Large intestine (tissue), 3 donors: ENCODE measurements at regions not wholly inside any gene's neighbourhood (a gene's known extent, or its start where the extent isn't known, plus 50 kb on each side); places are given as distances from the start of the nearest gene placed in this dataset.

Experiments used
- DNase-seq, 2 donors: peaks; one replicate each; pipeline versions ENCODE4 v3.0.0 to v3.0.0-alpha.2; 2013
- H3K27ac ChIP-seq: one replicate; pipeline ENCODE4 v1.5.1; 2013; ENCODE audit warnings: low read length
- H3K27me3 ChIP-seq: 2 replicates; pipeline ENCODE4 v1.6.1; 2013; ENCODE audit warnings: low read length; ENCODE audit not compliant: control insufficient read depth, insufficient read depth
- H3K36me3 ChIP-seq: 2 replicates; pipeline ENCODE4 v1.6.1; 2013; ENCODE audit warnings: low read length; ENCODE audit not compliant: control insufficient read depth, insufficient read depth
- H3K4me1 ChIP-seq: one replicate; pipeline ENCODE4 v1.6.1; 2013; ENCODE audit warnings: low read length; ENCODE audit not compliant: control insufficient read depth, insufficient read depth
- H3K4me3 ChIP-seq: one replicate; pipeline ENCODE4 v1.5.1; 2013; ENCODE audit warnings: low read length
- H3K9me3 ChIP-seq: one replicate; pipeline ENCODE4 v1.6.1; 2013; ENCODE audit warnings: mild to moderate bottlenecking, low read depth, low read length, moderate library complexity; ENCODE audit not compliant: control insufficient read depth
- WGBS: methylation state at CpG from one replicate; pipeline ENCODE4 v1.1.5; 2013; ENCODE audit warnings: low lambda C conversion rate; ENCODE audit not compliant: insufficient coverage; 5-methylcytosine and 5-hydroxymethylcytosine counted together

- Histone ChIP-seq H3K36me3 (no peaks in the 10 kb centered on the region), H3K27me3 (no peaks in the 10 kb centered on the region), H3K9me3 (no peaks in the 10 kb centered on the region), H3K4me1 (no peaks in the 10 kb centered on the region), H3K27ac (no peak overlapping the region), H3K4me3 (no peak overlapping the region)
- no CpG with 5 or more reads among the region's 3 CpGs for WGBS
- no peak for DNase-seq
Measured at GRCh38 chr12:20274008-20274407, 94.3 kb upstream of the PDE3A start.

- no peaks in the 10 kb centered on the region for H3K27me3 ChIP-seq
- H3K9me3 ChIP-seq: no peaks in the 10 kb centered on the region
- WGBS: 28% methylated on average over 3 of the region's 4 CpGs
- H3K36me3 ChIP-seq: no peaks in the 10 kb centered on the region
- H3K4me1 ChIP-seq: no peaks in the 10 kb centered on the region
- H3K4me3 ChIP-seq: no peak overlapping the region
- no peak overlapping the region for H3K27ac ChIP-seq
- peak; percentile 16 to 59 for DNase-seq
Measured at GRCh38 chr12:20278276-20278675, 90.1 kb upstream of the PDE3A start.

GRCh38 chr12:20280515-20280914, 87.8 kb upstream of the PDE3A start:
- Histone ChIP-seq H3K27me3 (no peaks in the 10 kb centered on the region), H3K27ac (no peak overlapping the region), H3K36me3 (no peaks in the 10 kb centered on the region), H3K9me3 (no peaks in the 10 kb centered on the region), H3K4me1 (no peaks in the 10 kb centered on the region), H3K4me3 (no peak overlapping the region)
- no CpG with 5 or more reads among the region's 3 CpGs for whole genome bisulfite sequencing
- no peak for DNase-seq

- H3K4me1 ChIP-seq: no peaks in the 10 kb centered on the region
Measured at GRCh38 chr12:20282401-20282800, 85.9 kb upstream of the PDE3A start.

GRCh38 chr12:20283482-20283881, 84.9 kb upstream of the PDE3A start:
- 100% methylated on average over 1 of the region's 1 CpG for WGBS
- no peak for DNase-seq

More at GRCh38 chr12:20282401-20282800, 85.9 kb upstream of the PDE3A start:
- no peaks in the 10 kb centered on the region for H3K27me3 ChIP-seq
- H3K4me3 ChIP-seq: no peak overlapping the region
- no peak overlapping the region for H3K27ac ChIP-seq
- no peak for DNase-seq
- no peaks in the 10 kb centered on the region for H3K9me3 ChIP-seq
- H3K36me3 ChIP-seq: no peaks in the 10 kb centered on the region

GRCh38 chr12:20289520-20289919, 78.8 kb upstream of the PDE3A start:
- H3K27me3 ChIP-seq: no peaks in the 10 kb centered on the region

More at GRCh38 chr12:20283482-20283881, 84.9 kb upstream of the PDE3A start:
- Histone ChIP-seq H3K36me3 (no peaks in the 10 kb centered on the region), H3K9me3 (no peaks in the 10 kb centered on the region), H3K27ac (no peak overlapping the region), H3K4me3 (no peak overlapping the region), H3K27me3 (no peaks in the 10 kb centered on the region), H3K4me1 (no peaks in the 10 kb centered on the region)

GRCh38 chr12:20300457-20300856, 67.9 kb upstream of the PDE3A start:
- Histone ChIP-seq H3K4me1 (no peaks in the 10 kb centered on the region), H3K36me3 (no peaks in the 10 kb centered on the region), H3K4me3 (no peak overlapping the region), H3K27me3 (no peaks in the 10 kb centered on the region), H3K9me3 (peaks cover 11% of the 10 kb centered on the region), H3K27ac (no peak overlapping the region)
- no peak for DNase-seq
- no CpG with 5 or more reads among the region's 7 CpGs for WGBS

More at GRCh38 chr12:20289520-20289919, 78.8 kb upstream of the PDE3A start:
- Histone ChIP-seq H3K36me3 (no peaks in the 10 kb centered on the region), H3K9me3 (no peaks in the 10 kb centered on the region), H3K27ac (no peak overlapping the region), H3K4me1 (no peaks in the 10 kb centered on the region), H3K4me3 (no peak overlapping the region)
- 100% methylated on average over 1 of the region's 1 CpG for WGBS
- DNase-seq: no peak

- no peak for DNase-seq
- Histone ChIP-seq H3K9me3 (peaks cover 7% of the 10 kb centered on the region), H3K4me3 (no peak overlapping the region), H3K27ac (no peak overlapping the region), H3K27me3 (no peaks in the 10 kb centered on the region), H3K36me3 (no peaks in the 10 kb centered on the region), H3K4me1 (no peaks in the 10 kb centered on the region)
- WGBS: 100% methylated on average over 1 of the region's 3 CpGs
Measured at GRCh38 chr12:20305470-20305869, 62.9 kb upstream of the PDE3A start.

- DNase-seq: no peak
- Histone ChIP-seq H3K4me3 (no peak overlapping the region), H3K4me1 (no peaks in the 10 kb centered on the region), H3K27me3 (no peaks in the 10 kb centered on the region), H3K36me3 (no peaks in the 10 kb centered on the region), H3K27ac (no peak overlapping the region), H3K9me3 (peaks cover 7% of the 10 kb centered on the region)
- WGBS: 92% methylated on average over 2 of the region's 4 CpGs
Measured at GRCh38 chr12:20309504-20310148, 58.7 kb upstream of the PDE3A start.

- no peak for DNase-seq
- Histone ChIP-seq H3K36me3 (no peaks in the 10 kb centered on the region), H3K27ac (no peak overlapping the region), H3K4me1 (no peaks in the 10 kb centered on the region), H3K4me3 (no peak overlapping the region), H3K27me3 (no peaks in the 10 kb centered on the region), H3K9me3 (no peaks in the 10 kb centered on the region)
- WGBS: 100% methylated on average over 2 of the region's 2 CpGs
Measured at GRCh38 chr12:20314328-20314727, 54.0 kb upstream of the PDE3A start.

GRCh38 chr12:20317554-20317953, 50.8 kb upstream of the PDE3A start:
- H3K4me1 ChIP-seq: no peaks in the 10 kb centered on the region
- H3K36me3 ChIP-seq: no peaks in the 10 kb centered on the region
- DNase-seq: no peak
- 94% methylated on average over 2 of the region's 4 CpGs for WGBS
- no peaks in the 10 kb centered on the region for H3K9me3 ChIP-seq
- H3K27me3 ChIP-seq: no peaks in the 10 kb centered on the region
- no peak overlapping the region for H3K4me3 ChIP-seq
- H3K27ac ChIP-seq: no peak overlapping the region
